Right lobe of liver (tissue), 4 donors: ENCODE measurements at regions not wholly inside any gene's neighbourhood (a gene's known extent, or its start where the extent isn't known, plus 50 kb on each side); places are given as distances from the start of the nearest gene placed in this dataset.

Experiments
- POLR2A ChIP-seq: fragments of 450-650 bp; IDR thresholded peaks from one replicate; pipeline ENCODE4 v1.6.1; 2017; ENCODE audit warnings: antibody characterized with exemption, mild to moderate bottlenecking
- TF ChIP-seq, protein P1 (sequence below), 4 donors: fragments of 200-600 bp in 3 of 4; fragments of 450-650 bp in 1 of 4; IDR thresholded peaks; one replicate each; pipeline versions ENCODE4 v1.5.1 to v1.8.0; 2016 to 2022; ENCODE audit warnings: antibody characterized with exemption in 4 of 4, mild to moderate bottlenecking in 2 of 4
- donor health status: DM: no; HTN: no; CAD: no.
- donor health status: DM: no; HTN: no; CAD: no.
- donor health status: DM: no; HTN: yes; CAD: no.

- TF ChIP-seq, protein P1, sequence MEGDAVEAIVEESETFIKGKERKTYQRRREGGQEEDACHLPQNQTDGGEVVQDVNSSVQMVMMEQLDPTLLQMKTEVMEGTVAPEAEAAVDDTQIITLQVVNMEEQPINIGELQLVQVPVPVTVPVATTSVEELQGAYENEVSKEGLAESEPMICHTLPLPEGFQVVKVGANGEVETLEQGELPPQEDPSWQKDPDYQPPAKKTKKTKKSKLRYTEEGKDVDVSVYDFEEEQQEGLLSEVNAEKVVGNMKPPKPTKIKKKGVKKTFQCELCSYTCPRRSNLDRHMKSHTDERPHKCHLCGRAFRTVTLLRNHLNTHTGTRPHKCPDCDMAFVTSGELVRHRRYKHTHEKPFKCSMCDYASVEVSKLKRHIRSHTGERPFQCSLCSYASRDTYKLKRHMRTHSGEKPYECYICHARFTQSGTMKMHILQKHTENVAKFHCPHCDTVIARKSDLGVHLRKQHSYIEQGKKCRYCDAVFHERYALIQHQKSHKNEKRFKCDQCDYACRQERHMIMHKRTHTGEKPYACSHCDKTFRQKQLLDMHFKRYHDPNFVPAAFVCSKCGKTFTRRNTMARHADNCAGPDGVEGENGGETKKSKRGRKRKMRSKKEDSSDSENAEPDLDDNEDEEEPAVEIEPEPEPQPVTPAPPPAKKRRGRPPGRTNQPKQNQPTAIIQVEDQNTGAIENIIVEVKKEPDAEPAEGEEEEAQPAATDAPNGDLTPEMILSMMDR (IDR thresholded peaks at IDR 0.05) = no peak
- TF ChIP-seq POLR2A = no peak
Measured at GRCh38 chr11:128236506-128237498, 350.6 kb downstream of the ETS1 start.
